Fibroblast of the aortic adventitia (primary cell): ENCODE measurements at regions not wholly inside any gene's neighbourhood (a gene's known extent, or its start where the extent isn't known, plus 50 kb on each side); places are given as distances from the start of the nearest gene placed in this dataset.

ENCODE experiments used
- DNase-seq: peaks from one replicate; pipeline ENCODE4 v3.0.0-alpha.2; 2010; ENCODE audit warnings: low read depth
- H3K4me3 ChIP-seq: 2 replicates; pipeline ENCODE4 v1.5.1; 2011; ENCODE audit warnings: low read depth, mild to moderate bottlenecking, control low read depth, low read length, moderate library complexity
- TF ChIP-seq, protein P1 (sequence below): IDR thresholded peaks from 2 replicates; pipeline ENCODE4 v1.5.1; 2011; ENCODE audit warnings: mild to moderate bottlenecking, low read length, control low read depth, inconsistent platforms; ENCODE audit not compliant: insufficient read depth

DNA sequence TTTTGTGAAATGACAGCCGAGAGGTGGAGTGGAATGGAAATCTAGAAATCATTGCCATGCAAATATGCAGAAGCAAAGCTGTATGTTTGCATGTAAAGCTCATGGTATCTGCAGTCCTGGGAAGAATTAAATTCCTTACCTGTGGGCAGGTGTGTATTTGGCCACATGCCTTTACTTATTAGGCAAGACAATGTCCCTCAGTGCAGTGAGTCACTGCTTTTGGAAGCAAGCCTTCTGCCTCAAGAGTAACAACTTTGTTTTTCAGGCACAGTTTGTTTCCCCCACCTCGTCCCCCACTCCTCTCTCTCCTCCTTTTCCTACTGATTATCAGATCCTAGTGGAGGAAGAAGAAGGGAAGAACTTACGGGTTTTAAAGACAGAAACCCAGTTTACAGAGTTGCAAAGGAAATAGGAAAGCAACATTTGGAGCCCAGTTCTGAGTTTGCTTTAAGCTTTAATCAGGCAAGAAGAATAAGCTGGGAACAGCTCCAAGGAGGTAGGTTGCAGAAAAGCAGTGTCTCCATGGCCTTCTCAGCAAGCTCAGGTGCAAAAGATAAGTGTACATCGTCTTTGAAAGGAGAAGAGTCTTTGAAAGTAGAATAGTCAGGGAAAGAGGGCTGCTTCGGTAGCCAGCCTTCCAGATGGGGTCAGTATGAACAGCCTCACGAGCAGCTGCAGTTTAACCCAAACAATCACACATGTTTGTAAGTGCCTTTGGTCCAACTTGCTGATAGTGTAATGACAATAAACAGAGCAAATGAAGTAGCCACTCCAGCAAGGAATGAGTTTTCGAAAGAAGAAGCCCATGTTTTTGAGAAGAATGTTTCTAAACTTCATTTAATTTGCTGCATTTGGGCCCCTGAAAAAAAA is 190.1 kb downstream of the KLF5 start:
- TF ChIP-seq, protein P1, sequence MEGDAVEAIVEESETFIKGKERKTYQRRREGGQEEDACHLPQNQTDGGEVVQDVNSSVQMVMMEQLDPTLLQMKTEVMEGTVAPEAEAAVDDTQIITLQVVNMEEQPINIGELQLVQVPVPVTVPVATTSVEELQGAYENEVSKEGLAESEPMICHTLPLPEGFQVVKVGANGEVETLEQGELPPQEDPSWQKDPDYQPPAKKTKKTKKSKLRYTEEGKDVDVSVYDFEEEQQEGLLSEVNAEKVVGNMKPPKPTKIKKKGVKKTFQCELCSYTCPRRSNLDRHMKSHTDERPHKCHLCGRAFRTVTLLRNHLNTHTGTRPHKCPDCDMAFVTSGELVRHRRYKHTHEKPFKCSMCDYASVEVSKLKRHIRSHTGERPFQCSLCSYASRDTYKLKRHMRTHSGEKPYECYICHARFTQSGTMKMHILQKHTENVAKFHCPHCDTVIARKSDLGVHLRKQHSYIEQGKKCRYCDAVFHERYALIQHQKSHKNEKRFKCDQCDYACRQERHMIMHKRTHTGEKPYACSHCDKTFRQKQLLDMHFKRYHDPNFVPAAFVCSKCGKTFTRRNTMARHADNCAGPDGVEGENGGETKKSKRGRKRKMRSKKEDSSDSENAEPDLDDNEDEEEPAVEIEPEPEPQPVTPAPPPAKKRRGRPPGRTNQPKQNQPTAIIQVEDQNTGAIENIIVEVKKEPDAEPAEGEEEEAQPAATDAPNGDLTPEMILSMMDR, result no peak
- H3K4me3 ChIP-seq, result no peak overlapping the region
- no peak for DNase-seq

DNA sequence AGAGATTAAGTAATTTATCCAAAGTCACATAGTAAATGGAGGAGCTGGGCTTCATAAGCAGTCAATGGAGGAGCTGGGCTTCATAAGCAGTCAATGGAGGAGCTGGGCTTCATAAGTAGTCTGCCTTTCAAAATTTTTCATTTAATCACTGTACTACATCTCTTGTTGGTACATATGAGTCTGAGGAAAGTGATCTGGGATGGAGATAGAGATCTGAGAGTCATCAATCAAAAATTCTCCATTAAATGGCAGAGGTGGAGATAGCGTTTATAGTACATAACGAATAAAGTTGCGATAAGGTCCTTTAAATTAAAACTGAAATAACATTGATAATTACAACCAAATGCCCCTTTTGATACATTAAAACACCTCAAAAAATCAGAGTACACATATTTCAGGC is 189.3 kb downstream of the KLF5 start:
- DNase-seq, result no peak
- H3K4me3 ChIP-seq, result no peak overlapping the region
- TF ChIP-seq, protein P1, result no peak

DNA sequence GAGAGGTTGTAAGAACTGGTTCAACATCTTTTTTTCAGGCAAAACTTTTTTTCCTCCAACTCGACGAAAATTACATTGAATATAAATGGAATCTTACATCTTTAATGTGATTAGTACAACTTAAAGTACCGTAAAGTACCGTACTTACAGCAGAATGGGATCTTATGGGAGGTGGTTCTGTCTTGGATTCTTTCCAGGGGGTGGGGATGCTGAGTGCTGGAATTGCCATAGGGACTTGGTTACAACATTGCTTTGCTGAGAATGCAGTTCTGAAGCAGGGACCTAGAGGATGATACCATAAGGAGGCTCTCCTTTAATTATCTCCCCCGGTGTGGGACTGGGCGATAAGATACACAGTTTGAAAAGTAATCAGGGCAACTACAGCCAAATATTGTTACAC is 186.4 kb downstream of the KLF5 start:
- no peak overlapping the region for H3K4me3 ChIP-seq
- TF ChIP-seq, protein P1, result no peak

DNA sequence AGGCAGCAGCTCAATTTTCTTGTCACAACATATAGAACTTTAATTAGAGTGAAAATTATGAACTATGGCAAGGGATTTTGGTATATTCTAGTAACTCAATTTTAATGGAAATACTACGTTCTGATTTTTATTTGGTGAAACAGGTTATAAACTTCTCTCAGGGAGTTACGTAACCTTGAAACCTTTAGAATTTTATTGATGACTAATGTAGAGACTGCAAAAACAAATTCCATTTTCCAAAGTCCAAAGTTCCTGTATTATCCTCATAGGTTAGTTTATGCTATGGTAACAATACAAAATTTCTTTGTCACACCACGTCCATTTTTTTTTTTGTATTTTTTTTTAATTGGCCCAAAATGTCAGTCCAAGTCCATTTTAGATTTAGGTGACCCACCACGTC is 185.7 kb downstream of the KLF5 start:
- no peak overlapping the region for H3K4me3 ChIP-seq
- DNase-seq, result no peak
- TF ChIP-seq, protein P1, result no peak

More for the DNA sequence above, 186.4 kb downstream of the KLF5 start:
- no peak for DNase-seq

DNA sequence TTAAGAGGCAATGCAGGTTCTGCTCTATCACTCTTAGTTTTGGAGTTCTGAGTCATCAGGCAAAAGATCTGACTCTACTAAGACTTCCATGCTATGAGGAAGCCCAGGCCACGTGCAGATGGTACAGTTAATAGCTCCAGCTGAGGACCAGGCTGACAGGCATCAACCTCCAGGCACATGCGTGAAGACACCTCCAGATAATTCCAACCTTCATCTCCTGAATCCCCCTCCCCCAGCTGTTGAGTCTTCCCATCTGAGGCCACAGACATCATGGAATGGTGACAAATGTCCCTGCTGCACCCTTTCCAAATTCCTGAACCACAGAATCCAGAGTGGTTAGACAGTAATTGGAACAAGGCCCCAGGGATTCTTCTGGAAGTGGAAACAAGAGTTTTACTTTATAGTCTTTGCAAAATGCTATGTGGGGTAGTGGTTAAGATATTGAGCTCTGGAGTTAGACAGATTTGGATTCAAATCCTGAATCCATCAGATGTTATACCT is 183.8 kb downstream of the KLF5 start:
- TF ChIP-seq, protein P1, result no peak
- no peak for DNase-seq
- H3K4me3 ChIP-seq, result no peak overlapping the region

DNA sequence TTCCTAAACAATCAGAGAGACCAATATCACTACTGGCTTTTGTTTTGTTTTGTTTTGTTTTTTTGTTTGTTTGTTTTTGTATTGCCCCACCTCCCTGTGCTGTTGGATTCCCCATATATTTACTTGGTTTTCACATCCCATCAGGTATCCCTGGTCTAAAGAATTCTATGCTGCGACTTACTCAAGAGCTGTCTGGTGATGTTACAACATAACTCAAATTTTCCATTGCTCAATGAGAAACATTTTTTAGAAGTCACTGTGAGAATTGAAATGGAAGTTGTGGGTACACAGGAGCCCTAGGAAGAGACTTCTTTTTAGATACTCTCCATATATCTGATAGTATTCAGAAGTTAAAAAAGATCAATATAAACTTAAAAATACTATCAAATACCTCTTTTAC is 181.4 kb downstream of the KLF5 start:
- TF ChIP-seq, protein P1, result no peak
- no peak for DNase-seq
- no peak overlapping the region for H3K4me3 ChIP-seq
